H4 (cell line): ENCODE measurements at regions not wholly inside any gene's neighbourhood (a gene's known extent, or its start where the extent isn't known, plus 50 kb on each side); places are given as distances from the start of the nearest gene placed in this dataset.
"Not testable (repeated sequence)": the region's sequence is repeated elsewhere in the genome, so short reads cannot be mapped to it uniquely, and the experiment has no call there.

Source experiments
- DNase-seq: peaks from one replicate; pipeline ENCODE4 v3.0.0-alpha.2; 2015; ENCODE audit warnings: low spot score

DNA sequence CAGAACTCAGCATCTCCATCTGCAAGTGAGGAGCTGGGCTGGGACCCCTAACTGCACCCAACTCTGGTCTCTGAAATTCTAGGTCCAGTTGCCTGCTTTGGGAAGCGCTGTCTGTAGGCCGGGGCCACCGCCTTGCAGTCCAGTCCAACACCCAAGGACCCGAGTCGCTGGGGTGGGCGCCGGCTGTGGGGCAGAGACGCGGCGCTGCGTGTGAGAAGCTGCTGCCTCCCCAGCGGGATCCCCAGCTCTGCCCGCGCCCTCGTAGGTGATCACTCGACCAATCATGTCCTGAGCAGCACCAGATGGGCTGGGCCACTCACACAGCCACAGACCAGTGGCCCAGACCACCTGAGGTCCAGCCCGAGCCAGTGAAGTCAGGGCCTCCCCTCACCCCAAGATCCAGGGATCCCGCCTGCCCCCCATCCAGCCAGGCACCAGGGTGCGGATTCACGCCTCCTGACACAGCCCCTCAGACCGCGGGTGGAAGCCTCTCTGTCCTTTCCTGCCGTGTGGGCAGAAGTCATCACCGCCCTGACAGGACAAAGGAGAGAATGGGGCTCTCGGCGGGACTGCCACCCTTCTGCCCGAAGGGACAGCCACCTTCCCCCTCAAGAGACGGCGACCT lies 67.4 kb upstream of the ADGRA1 start:
- DNase-seq, result no peak

GRCh38 chr10:133019651-133020050 lies 68.1 kb upstream of the ADGRA1 start:
- DNase-seq, result no peak

DNA sequence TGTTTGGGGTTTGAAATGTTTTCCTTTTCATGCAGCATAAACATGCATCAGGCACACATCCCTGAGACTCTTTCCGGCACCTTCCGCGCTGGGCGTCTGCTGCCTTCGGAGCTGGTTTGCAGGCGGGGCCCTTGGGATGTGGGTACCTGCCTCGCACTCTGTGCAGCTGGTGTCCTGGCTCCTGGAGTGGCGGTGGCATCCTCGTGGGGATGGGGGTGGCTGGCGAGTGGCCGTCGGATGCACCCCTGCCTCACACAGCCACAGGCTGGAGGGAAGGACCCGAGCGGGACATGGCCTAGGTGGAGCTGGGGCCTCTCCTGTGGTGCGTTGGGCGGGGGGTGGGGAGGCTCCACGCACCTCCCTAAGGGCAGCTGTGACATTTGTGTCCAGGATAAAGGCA lies 68.5 kb upstream of the ADGRA1 start:
- DNase-seq, result no peak

DNA sequence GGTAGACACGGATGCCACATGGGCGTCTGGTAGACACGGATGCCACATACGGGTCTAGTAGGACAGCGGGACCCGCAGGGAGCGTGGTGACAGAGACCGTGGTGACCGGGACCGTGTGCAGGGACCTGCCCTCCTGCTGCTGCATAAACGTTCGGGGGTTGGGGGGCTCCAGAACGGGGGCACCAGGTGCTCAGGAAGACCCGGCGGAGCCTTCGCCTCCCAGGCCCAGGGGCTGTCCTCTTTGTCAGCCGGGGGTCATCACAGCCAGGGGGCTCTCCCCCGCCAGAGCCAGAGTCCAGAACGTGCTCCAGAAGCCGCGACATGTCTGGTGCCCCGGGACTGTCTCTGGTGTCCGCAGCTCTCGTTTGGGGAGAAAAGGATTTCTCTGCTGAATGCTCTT lies 69.2 kb upstream of the ADGRA1 start:
- no peak for DNase-seq

- DNase-seq, result no peak
Observed at GRCh38 chr10:133017203-133017601, 70.5 kb upstream of the ADGRA1 start.

DNA sequence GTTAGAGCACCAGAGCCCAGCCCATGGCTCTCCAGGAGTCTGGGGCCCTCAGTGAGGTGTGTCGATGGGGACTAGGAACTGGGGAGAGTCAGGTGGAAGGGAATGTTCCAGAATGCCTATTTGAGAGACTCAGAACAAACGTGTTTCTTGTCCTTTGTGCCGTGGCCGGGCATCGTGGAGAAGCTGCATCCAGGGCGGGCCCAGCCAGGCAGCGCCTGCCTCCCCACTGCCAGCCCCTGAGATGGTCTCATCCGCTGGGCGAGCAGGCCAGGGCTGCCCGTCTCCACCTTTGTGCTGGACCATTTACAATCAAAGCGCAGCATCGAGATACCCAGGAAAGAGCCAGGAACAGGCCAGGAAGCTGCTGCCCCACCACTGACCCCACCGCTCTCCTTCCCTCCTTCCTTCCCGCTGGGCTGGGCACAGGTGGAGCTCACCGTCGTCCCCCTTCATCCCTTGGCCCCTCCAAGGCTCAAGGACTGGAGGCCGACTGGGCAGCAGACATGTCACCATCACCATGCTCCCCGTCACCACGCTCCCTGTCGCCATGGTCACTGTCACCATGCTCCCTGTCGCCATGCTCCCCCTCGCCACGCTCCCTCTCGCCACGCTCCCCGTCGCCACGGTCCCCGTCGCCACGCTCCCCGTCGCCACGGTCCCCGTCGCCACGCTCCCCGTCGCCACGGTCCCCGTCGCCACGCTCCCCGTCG lies 71.1 kb upstream of the ADGRA1 start:
- DNase-seq, result no peak

GRCh38 chr10:133015816-133016462 lies 71.8 kb upstream of the ADGRA1 start:
- DNase-seq, result no peak

DNA sequence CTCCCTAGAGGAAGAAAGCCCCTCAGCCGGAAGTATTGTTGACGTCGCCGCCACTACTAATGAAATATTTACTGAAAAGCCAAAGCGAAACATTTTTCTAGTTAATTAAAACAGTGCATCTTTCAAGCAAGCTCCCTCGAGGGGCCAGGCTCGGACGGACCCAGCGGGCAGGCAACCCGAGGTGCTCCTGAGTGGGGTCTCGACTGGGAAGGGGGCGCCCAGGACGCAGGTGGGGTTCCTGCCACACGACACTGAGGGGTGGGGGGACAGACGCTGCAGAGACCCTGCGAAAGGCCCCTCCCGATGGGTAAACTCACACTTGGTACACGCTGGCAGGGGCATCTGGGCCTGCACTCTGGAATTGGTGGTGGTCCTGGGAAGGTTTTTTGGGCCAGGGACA lies 72.4 kb upstream of the ADGRA1 start:
- DNase-seq, result no peak

GRCh38 chr10:133014416-133015210 lies 72.2 kb upstream of the CFAP46 start:
- no peak for DNase-seq

DNA sequence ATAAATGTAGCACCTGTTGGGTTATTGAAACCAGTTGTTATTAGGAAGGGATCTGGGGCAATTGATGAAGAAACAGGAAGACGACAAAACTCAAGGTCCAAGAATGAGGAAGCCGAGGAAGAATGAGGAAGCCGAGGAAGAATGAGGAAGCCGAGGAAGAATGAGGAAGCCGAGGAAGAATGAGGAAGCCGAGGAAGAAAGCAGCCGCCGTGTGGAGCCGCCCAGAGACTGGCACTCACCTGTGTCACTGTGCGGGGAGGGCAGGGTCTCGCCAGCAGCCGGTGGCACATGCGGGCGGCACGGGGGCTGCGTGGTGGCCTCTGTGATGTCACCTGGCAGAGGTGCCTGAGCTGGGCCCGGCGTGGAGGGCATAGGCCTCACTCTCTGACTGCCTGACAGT lies 71.1 kb upstream of the CFAP46 start:
- no peak for DNase-seq

DNA sequence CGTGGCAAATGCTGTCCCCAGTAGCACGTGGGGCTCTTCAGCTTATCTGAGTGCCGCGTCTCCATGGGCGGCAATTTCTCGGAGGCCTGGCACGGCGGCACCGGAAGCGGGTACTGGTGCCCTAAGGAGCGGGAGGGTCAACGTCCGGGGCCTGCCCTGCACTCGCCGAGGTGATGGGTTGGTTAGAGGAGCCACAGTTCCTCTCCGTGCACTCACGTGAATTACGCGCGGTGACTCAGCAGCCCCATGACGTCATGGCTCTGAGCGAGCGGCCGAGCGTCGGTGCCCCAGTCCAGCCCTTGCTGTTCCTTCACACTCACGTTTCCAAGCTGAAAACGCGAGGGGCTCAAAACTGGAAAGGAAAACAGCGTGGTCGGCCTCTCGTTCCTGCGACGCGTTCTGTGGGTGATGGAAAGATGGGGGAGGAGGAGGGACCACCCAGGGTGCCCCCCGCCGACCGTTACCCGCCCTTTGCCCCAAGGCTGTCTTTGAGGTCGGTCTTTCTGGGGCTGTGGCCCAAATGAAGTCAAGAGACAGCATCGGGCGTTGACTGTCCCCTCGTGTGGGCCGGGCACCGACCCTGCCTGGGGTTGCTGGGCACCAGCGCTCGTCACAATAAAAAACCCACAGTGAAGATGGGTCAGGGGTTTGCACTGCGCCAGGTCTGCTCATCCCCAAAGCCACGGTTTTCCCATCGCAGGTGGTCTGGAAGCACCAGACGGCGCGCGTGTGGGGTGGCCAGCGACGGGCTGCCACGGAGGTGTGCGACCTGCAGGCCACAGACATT lies 70.4 kb upstream of the CFAP46 start:
- no peak for DNase-seq

DNA sequence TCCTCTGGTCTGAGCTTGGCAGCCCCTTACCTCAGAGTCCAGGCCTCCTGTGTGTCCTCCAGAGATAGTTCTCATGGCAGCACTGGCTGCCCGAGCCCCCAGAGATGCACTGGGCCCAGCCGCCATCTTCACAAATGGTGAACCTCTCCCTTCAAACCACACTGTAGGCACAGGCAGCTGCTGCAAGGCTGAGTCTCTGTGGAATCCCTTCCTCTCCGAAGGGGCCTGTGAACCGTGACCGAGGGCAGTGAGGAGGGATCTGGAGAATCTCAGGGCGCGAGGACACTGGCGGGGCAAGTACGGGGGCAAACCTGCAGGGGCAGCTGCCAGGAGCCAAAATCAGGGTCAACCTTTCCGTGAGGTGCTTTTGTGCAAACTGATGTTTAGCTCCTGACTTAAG lies 69.5 kb upstream of the CFAP46 start:
- DNase-seq, result no peak

GRCh38 chr10:133011393-133011792 lies 69.0 kb upstream of the CFAP46 start:
- DNase-seq, result not testable (repeated sequence)

DNA sequence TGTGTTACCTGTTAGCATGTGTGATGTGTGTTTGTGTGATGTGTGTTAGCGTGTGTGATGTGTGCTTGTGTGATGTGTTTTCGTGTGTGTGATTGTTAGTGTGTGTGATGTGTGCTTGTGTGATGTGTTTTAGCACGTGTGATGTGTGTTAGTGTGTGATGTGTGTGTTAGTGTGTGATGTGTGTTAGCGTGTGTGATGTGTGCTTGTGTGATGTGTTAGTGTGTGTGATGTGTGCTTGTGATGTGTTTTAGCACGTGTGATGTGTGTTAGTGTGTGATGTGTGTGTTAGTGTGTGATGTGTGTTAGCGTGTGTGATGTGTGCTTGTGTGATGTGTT lies 68.4 kb upstream of the CFAP46 start:
- DNase-seq, result not testable (repeated sequence)

GRCh38 chr10:133010095-133010842 lies 67.9 kb upstream of the CFAP46 start:
- no peak for DNase-seq

- peak; percentile 42 for DNase-seq
Observed at GRCh38 chr10:133009218-133009950, 67.0 kb upstream of the CFAP46 start.

GRCh38 chr10:133008736-133009135 lies 66.4 kb upstream of the CFAP46 start:
- DNase-seq, result no peak

GRCh38 chr10:133008196-133008595 lies 65.8 kb upstream of the CFAP46 start:
- no peak for DNase-seq

DNA sequence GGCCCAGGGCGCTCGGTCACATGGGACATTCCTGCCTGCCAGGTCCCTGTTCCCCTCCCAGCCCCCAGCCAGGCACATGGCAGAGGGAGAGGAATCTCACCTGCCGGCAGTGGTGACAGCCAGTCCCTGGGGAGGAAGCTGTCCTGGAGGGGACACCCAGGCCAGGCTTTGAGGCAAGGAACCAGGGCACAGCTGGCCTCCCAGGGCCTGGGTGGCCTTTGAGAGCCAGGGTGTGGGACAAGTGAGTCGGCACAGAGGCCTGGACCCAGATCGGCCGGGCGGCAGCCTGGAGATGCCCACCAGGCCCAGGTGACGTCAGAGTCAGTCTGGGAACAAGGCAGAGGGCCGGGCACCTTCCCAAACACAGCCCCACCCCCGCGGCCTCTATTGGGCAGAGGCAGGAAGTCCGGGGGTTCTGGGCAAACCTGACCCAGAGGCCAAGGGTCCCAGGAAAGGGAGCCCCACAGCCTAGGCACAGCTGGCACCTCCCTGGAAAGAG lies 65.0 kb upstream of the CFAP46 start:
- DNase-seq, result no peak

GRCh38 chr10:133006806-133007205 lies 64.4 kb upstream of the CFAP46 start:
- no peak for DNase-seq
